Peyer's patch (tissue), 4 donors: ENCODE measurements at regions not wholly inside any gene's neighbourhood (a gene's known extent, or its start where the extent isn't known, plus 50 kb on each side); places are given as distances from the start of the nearest gene placed in this dataset.

ENCODE experiments used
- DNase-seq, 3 donors: peaks; one replicate each; pipeline ENCODE4 v3.0.0-alpha.2; 2017 to 2019
- H3K27ac ChIP-seq, 4 donors: fragments of 200-600 bp; sonication (generic); one replicate each; pipeline ENCODE4 v1.5.1; 2016 to 2019
- H3K27me3 ChIP-seq, 2 donors: fragments of 200-600 bp; sonication (generic); one replicate each; pipeline ENCODE4 v1.5.1; 2019
- H3K36me3 ChIP-seq, 3 donors: fragments of 200-600 bp; sonication (generic); one replicate each; pipeline ENCODE4 v1.5.1; 2016 to 2019
- H3K4me1 ChIP-seq, 4 donors: fragments of 200-600 bp; sonication (generic); one replicate each; pipeline ENCODE4 v1.5.1; 2016 to 2019
- H3K4me3 ChIP-seq, 4 donors: fragments of 200-600 bp; sonication (generic); 1 replicate in 3 of 4; 2 replicates in 1 of 4; pipeline ENCODE4 v1.5.1; 2016 to 2019; ENCODE audit warnings: mild to moderate bottlenecking in 1 of 4
- H3K9me3 ChIP-seq, 4 donors: fragments of 200-600 bp; sonication (generic); one replicate each; pipeline ENCODE4 v1.5.1; 2016 to 2019; ENCODE audit warnings: mild to moderate bottlenecking in 1 of 4
- CTCF ChIP-seq, 6 experiments: fragments of 450-650 bp in 4 of 6; fragments of 200-600 bp in 2 of 6; sonication (generic) in 1 of 6; IDR thresholded peaks; one replicate each; pipeline ENCODE4 v1.5.1; 2017 to 2019; ENCODE audit warnings: antibody characterized with exemption in 6 of 6, mild to moderate bottlenecking in 3 of 6, moderate library complexity in 1 of 6
- POLR2A ChIP-seq, 2 donors: fragments of 450-650 bp; IDR thresholded peaks; one replicate each; pipeline ENCODE4 v1.5.1; 2017; ENCODE audit warnings: antibody characterized with exemption in 2 of 2, mild to moderate bottlenecking in 2 of 2, moderate library complexity in 2 of 2

DNA sequence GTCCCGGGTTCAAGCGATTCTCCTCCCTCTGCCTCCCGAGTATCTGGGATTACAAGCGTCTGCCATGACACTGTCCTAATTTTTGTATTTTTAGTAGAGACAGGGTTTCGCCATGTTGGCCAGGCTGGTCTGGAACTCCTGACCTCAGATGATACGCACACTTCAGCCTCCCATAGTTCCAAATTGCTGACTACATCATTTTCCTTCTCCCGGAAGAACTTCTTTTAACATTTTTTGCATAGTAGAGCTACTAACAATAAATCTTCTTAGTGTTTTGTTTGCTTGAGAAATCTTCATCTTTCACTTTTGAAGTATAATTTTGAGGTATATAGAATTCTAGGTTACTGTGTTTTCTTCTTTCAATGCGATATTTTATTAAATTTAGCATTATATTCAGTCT is 1415.1 kb upstream of the RAG2 start:
- DNase-seq = no peak
- no peaks in the 10 kb centered on the region for H3K36me3 ChIP-seq
- no peaks in the 10 kb centered on the region for H3K9me3 ChIP-seq
- H3K4me1 ChIP-seq = no peaks in the 10 kb centered on the region
- TF ChIP-seq CTCF (IDR thresholded peaks at IDR 0.05) = no peak
- TF ChIP-seq POLR2A (IDR thresholded peaks at IDR 0.05) = no peak
- H3K4me3 ChIP-seq = no peak overlapping the region
- no peak overlapping the region for H3K27ac ChIP-seq
- no peaks in the 10 kb centered on the region for H3K27me3 ChIP-seq

GRCh38 chr11:38011496-38011895 is 1413.5 kb upstream of the RAG2 start:
- TF ChIP-seq CTCF (IDR thresholded peaks at IDR 0.05) (no peak), POLR2A (IDR thresholded peaks at IDR 0.05) (no peak)
- no peaks in the 10 kb centered on the region for H3K27me3 ChIP-seq
- H3K27ac ChIP-seq = no peak overlapping the region
- H3K4me3 ChIP-seq = no peak overlapping the region
- H3K4me1 ChIP-seq = no peaks in the 10 kb centered on the region
- no peaks in the 10 kb centered on the region for H3K36me3 ChIP-seq
- no peak for DNase-seq
- H3K9me3 ChIP-seq = no peaks in the 10 kb centered on the region

GRCh38 chr11:38009932-38010331 is 1411.9 kb upstream of the RAG2 start:
- no peak for TF ChIP-seq POLR2A (IDR thresholded peaks at IDR 0.05)
- no peak for TF ChIP-seq CTCF (IDR thresholded peaks at IDR 0.05)
- Histone ChIP-seq H3K9me3 (no peaks in the 10 kb centered on the region), H3K4me1 (no peaks in the 10 kb centered on the region), H3K36me3 (no peaks in the 10 kb centered on the region), H3K27me3 (no peaks in the 10 kb centered on the region), H3K27ac (no peak overlapping the region), H3K4me3 (no peak overlapping the region)
- DNase-seq = no peak

GRCh38 chr11:38006466-38006865 is 1408.4 kb upstream of the RAG2 start:
- TF ChIP-seq POLR2A (IDR thresholded peaks at IDR 0.05) (no peak), CTCF (IDR thresholded peaks at IDR 0.05) (no peak)

GRCh38 chr11:38005597-38005996 is 1407.6 kb upstream of the RAG2 start:
- no peaks in the 10 kb centered on the region for H3K9me3 ChIP-seq
- TF ChIP-seq CTCF (IDR thresholded peaks at IDR 0.05) (no peak), POLR2A (IDR thresholded peaks at IDR 0.05) (no peak)
- H3K27me3 ChIP-seq = no peaks in the 10 kb centered on the region
- no peak for DNase-seq
- no peak overlapping the region for H3K4me3 ChIP-seq
- no peaks in the 10 kb centered on the region for H3K36me3 ChIP-seq
- H3K27ac ChIP-seq = no peak overlapping the region
- no peaks in the 10 kb centered on the region for H3K4me1 ChIP-seq

More at GRCh38 chr11:38006466-38006865, 1408.4 kb upstream of the RAG2 start:
- H3K4me1 ChIP-seq = no peaks in the 10 kb centered on the region
- no peak overlapping the region for H3K27ac ChIP-seq
- DNase-seq = no peak
- H3K36me3 ChIP-seq = no peaks in the 10 kb centered on the region
- H3K27me3 ChIP-seq = no peaks in the 10 kb centered on the region
- no peak overlapping the region for H3K4me3 ChIP-seq
- H3K9me3 ChIP-seq = no peaks in the 10 kb centered on the region

DNA sequence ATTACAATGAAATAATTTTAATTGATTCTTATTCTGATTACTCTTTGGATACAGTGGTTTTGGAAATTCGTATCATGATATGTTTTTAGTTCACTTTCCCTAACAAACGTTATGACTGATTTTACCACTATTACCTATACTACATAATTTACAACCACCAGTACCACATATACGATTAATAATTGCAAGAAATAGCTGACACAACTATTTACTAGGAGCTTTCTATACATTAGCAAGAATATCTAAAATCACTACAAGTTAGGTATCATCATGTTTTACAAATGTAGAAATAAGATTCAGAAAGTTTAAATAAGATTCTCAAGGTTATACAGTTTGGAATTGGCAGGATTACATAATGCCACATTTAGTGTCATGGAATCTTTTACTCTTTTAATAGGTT is 1401.1 kb upstream of the RAG2 start:
- no peaks in the 10 kb centered on the region for H3K36me3 ChIP-seq
- no peaks in the 10 kb centered on the region for H3K27me3 ChIP-seq
- no peaks in the 10 kb centered on the region for H3K4me1 ChIP-seq
- H3K9me3 ChIP-seq = no peaks in the 10 kb centered on the region
- H3K27ac ChIP-seq = no peak overlapping the region
- no peak for DNase-seq
- no peak overlapping the region for H3K4me3 ChIP-seq
- TF ChIP-seq POLR2A (IDR thresholded peaks at IDR 0.05) (no peak), CTCF (IDR thresholded peaks at IDR 0.05) (no peak)
